ENCODE measurements at regions not wholly inside any gene's neighbourhood (a gene's known extent, or its start where the extent isn't known, plus 50 kb on each side); places are given as distances from the start of the nearest gene placed in this dataset.

DNA sequence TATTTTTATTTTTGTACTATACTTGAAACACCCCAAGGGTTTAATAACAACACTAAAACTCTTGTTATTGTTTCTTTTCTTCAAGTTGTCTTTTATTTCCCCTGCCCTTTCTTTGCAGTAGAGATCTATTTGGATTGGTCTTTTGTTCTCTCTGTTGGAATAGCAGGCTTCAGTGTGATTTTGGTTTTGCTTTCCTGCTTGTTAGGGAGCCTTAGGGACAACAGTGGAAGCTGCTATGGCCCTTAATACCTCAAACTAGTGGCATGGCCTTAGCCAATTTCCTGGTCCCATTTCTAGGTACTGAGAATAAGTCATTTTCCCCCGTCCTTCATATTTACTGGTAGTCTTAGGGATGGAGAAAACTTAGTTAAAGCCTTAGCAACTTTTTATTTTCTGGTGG is 535.4 kb upstream of the NDST4 start:
- H3K27me3 ChIP-seq (ENCODE audit: control insufficient read depth in 2 of 2, insufficient read depth in 2 of 2, low read length in 2 of 2) = no peaks in the 10 kb centered on the region
- no peaks in the 10 kb centered on the region for H3K4me1 Mint-ChIP-seq
- no peaks in the 10 kb centered on the region for H3K27me3 Mint-ChIP-seq (ENCODE audit: low read depth in 3 of 3)
- no peaks in the 10 kb centered on the region for H3K36me3 ChIP-seq (replicated peaks in 1 of 2; ENCODE audit: control insufficient read depth in 1 of 2, insufficient read depth in 2 of 2, low read length in 2 of 2)
- H3K27ac Mint-ChIP-seq = no peak overlapping the region
- H4K20me1 ChIP-seq (ENCODE audit: insufficient read depth, low read length) = no peaks in the 10 kb centered on the region
- intact Hi-C loops (cut with micrococcal nuclease) = no loop called here
- no peaks in the 10 kb centered on the region for H3K79me2 ChIP-seq (ENCODE audit: insufficient read depth, low read length)
- no peak overlapping the region for H3K4me3 Mint-ChIP-seq
- no peak overlapping the region for H3K9ac ChIP-seq (ENCODE audit: insufficient read depth, low read length, poor library complexity, severe bottlenecking)
- TF ChIP-seq, protein P1, sequence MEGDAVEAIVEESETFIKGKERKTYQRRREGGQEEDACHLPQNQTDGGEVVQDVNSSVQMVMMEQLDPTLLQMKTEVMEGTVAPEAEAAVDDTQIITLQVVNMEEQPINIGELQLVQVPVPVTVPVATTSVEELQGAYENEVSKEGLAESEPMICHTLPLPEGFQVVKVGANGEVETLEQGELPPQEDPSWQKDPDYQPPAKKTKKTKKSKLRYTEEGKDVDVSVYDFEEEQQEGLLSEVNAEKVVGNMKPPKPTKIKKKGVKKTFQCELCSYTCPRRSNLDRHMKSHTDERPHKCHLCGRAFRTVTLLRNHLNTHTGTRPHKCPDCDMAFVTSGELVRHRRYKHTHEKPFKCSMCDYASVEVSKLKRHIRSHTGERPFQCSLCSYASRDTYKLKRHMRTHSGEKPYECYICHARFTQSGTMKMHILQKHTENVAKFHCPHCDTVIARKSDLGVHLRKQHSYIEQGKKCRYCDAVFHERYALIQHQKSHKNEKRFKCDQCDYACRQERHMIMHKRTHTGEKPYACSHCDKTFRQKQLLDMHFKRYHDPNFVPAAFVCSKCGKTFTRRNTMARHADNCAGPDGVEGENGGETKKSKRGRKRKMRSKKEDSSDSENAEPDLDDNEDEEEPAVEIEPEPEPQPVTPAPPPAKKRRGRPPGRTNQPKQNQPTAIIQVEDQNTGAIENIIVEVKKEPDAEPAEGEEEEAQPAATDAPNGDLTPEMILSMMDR (IDR thresholded peaks at IDR 0.05) = no peak
- no peak overlapping the region for H3K27ac ChIP-seq (ENCODE audit: low read depth in 1 of 2, low read length in 2 of 2)
- no peak overlapping the region for H2AFZ ChIP-seq (ENCODE audit: insufficient read depth, low read depth, low read length, poor library complexity, severe bottlenecking)
- no peaks in the 10 kb centered on the region for H3K36me3 Mint-ChIP-seq
- no peak for DNase-seq
- H3K4me1 ChIP-seq (ENCODE audit: control insufficient read depth in 1 of 2, insufficient read depth in 2 of 2, low read length in 2 of 2) = no peaks in the 10 kb centered on the region
- H3K4me2 ChIP-seq (replicated peaks; ENCODE audit: extremely low read depth, low read length, poor library complexity, severe bottlenecking) = no peak overlapping the region
- H3K4me3 ChIP-seq (replicated peaks in 1 of 3; ENCODE audit: low read depth in 2 of 3, low read length in 3 of 3) = no peak overlapping the region
- no peaks in the 10 kb centered on the region for H3K9me3 ChIP-seq (replicated peaks in 1 of 2; ENCODE audit: control insufficient read depth in 1 of 2, insufficient read depth in 1 of 2, low read length in 2 of 2)
- no CpG with 5 or more reads among the region's 1 CpG for WGBS (ENCODE audit: insufficient coverage)
- H3K9me3 Mint-ChIP-seq = peaks cover 0 to 10% (median 4%) of the 10 kb centered on the region in 7 donors

DNA sequence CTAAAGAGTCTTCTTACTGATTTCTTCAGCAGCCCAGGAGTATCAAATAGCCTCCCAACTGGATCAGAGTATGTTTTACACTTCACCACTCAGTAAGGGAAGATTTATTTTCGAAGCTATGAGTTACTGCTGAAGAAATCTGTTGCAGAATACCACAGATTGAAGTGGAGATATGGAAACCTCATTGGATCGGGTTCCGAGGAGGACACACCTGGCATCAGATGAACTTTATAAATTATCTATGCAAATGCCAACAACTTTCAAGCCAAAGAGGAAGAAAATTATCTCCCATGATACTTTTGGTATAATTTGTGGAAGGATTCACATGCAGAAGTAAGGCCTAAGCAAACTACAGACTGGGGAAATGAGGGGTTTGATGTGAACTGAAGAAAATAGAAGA is 515.9 kb upstream of the NDST4 start:
- Mint-ChIP-seq H3K27me3 (ENCODE audit: low read depth in 3 of 3) (no peaks in the 10 kb centered on the region), H3K4me1 (no peaks in the 10 kb centered on the region), H3K4me3 (no peak overlapping the region), H3K9me3 (peaks cover 0 to 4% (median 0%) of the 10 kb centered on the region in 7 donors), H3K36me3 (no peaks in the 10 kb centered on the region), H3K27ac (no peak overlapping the region)
- no peaks in the 10 kb centered on the region for H3K9me3 ChIP-seq (replicated peaks in 1 of 2; ENCODE audit: control insufficient read depth in 1 of 2, insufficient read depth in 1 of 2, low read length in 2 of 2)
- no CpG with 5 or more reads among the region's 3 CpGs for WGBS (ENCODE audit: insufficient coverage)
- no peaks in the 10 kb centered on the region for H4K20me1 ChIP-seq (ENCODE audit: insufficient read depth, low read length)
- H3K4me1 ChIP-seq (ENCODE audit: control insufficient read depth in 1 of 2, insufficient read depth in 2 of 2, low read length in 2 of 2) = no peaks in the 10 kb centered on the region
- intact Hi-C loops (cut with micrococcal nuclease) = no loop called here
- TF ChIP-seq, protein P1 (IDR thresholded peaks at IDR 0.05) = no peak
- H3K79me2 ChIP-seq (ENCODE audit: insufficient read depth, low read length) = no peaks in the 10 kb centered on the region
- no peak overlapping the region for H3K4me2 ChIP-seq (replicated peaks; ENCODE audit: extremely low read depth, low read length, poor library complexity, severe bottlenecking)
- no peak overlapping the region for H2AFZ ChIP-seq (ENCODE audit: insufficient read depth, low read depth, low read length, poor library complexity, severe bottlenecking)
- no peak for DNase-seq
- H3K4me3 ChIP-seq (replicated peaks in 1 of 3; ENCODE audit: low read depth in 2 of 3, low read length in 3 of 3) = no peak overlapping the region
- no peaks in the 10 kb centered on the region for H3K27me3 ChIP-seq (ENCODE audit: control insufficient read depth in 2 of 2, insufficient read depth in 2 of 2, low read length in 2 of 2)
- no peak overlapping the region for H3K9ac ChIP-seq (ENCODE audit: insufficient read depth, low read length, poor library complexity, severe bottlenecking)
- no peak overlapping the region for H3K27ac ChIP-seq (ENCODE audit: low read depth in 1 of 2, low read length in 2 of 2)
- no peaks in the 10 kb centered on the region for H3K36me3 ChIP-seq (replicated peaks in 1 of 2; ENCODE audit: control insufficient read depth in 1 of 2, insufficient read depth in 2 of 2, low read length in 2 of 2)

All from CD14-positive monocyte (primary cell).